ENCODE measurements at regions not wholly inside any gene's neighbourhood (a gene's known extent, or its start where the extent isn't known, plus 50 kb on each side); places are given as distances from the start of the nearest gene placed in this dataset.

GRCh38 chr1:30166174-30166573, 557.2 kb downstream of the MATN1 start:
- no peak for TF ChIP-seq CTCF (IDR thresholded peaks at IDR 0.05; ENCODE audit: low read depth, low read length)
- TF ChIP-seq MAX (IDR thresholded peaks at IDR 0.05; ENCODE audit: low read depth, low read length): no peak

Measured in NB4 (cell line).